Sciatic nerve (tissue), 2 donors: ENCODE measurements at regions not wholly inside any gene's neighbourhood (a gene's known extent, or its start where the extent isn't known, plus 50 kb on each side); places are given as distances from the start of the nearest gene placed in this dataset.

Experiments
- ATAC-seq: fragments of 200-7000 bp; cut with Tn5 transposase; one replicate; pipeline ENCODE4 v1.9.1; 2020; ENCODE audit warnings: mild to moderate bottlenecking, moderate library complexity
- DNase-seq: peaks from one replicate; pipeline ENCODE4 v3.0.0-alpha.2; 2020; ENCODE audit warnings: low spot score
- intact Hi-C: fragments of 100-400 bp; cut with DNase I; formaldehyde crosslinking; loops from one replicate; pipeline ENCODE4 v1.14.2; 2022
- donor health status: DM: no; HTN: no; CAD: no.
- donor health status: DM: no; HTN: no; CAD: no.

DNA sequence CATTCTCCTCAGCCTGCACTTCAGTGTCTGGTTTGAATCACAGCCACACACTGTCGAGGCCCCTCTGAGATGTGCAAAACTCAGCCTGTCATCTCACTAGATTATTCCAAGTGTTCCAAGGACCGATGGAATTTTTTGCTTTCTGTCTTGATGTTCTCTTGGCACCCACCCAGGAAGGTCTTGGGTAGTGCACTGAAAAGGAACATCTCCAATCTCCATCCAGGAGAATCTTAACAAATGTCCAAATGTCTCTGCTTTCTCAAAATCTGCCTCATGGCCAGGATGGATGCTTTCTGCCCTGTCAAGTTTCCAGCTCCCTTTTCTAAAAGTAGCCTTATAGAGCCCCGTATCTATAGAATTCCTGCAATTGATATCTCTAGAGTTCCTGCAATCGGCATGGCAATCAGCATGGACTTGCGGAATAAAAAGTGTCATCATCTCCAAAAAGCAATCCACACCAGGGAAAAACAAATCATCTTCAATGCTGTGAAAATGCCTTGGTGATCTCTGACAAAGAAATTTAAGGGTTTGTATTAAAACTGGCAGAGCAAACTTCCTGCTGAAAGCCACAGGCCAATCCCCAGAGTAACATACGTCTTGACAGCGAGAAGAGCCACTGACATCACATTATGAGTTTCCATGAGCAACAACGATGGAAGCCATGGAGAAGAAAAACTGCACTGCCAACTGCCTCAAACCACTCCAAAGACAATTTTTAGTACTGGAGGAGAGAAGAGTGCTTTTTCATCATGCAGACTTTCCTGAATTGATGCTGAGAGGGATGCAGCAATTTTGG, 215.3 kb upstream of the FAM9B start:
- intact Hi-C loops = no loop called here
- ATAC-seq = no peak
- DNase-seq = no peak

DNA sequence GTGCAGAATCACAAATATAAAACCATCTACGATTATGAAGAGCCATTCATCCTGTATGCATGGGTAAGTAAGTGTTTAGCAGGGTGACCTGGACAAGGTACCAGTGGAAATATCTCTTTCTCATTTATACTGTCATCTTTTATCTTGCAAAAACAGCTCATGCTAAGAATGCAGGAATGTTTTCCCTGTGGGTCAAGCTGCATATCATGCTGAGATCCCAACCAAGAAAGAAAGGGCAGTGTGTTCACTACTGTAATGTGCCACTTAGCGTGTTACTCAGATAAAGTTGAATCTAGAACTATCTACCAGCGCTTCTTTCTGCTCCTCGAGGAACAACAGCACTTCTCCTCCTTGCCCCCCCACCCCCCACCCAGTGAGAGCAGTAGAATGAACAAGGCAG, 212.7 kb upstream of the TBL1X start:
- no peak for ATAC-seq
- no peak for DNase-seq
- intact Hi-C loops = no loop called here

DNA sequence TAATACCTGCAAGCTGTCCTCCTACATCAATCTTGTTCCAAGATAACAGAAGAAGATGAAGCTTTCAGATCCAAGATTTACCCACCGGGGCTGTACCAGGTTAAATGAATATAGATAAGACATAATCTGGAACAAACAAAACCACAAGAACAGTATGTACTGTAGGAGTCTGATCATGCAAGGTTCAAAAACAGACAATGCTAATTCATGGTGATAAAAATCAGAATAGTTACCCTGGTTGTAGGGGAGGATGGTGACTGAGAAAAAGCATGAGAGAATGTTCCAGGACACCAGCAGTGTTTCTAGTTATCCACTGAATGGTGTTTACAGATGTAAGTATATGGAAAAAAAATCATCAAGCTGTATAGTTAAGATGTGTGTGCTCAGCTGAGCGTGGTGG, 211.6 kb upstream of the TBL1X start:
- intact Hi-C loops = no loop called here
- DNase-seq (no peak), ATAC-seq (no peak)

DNA sequence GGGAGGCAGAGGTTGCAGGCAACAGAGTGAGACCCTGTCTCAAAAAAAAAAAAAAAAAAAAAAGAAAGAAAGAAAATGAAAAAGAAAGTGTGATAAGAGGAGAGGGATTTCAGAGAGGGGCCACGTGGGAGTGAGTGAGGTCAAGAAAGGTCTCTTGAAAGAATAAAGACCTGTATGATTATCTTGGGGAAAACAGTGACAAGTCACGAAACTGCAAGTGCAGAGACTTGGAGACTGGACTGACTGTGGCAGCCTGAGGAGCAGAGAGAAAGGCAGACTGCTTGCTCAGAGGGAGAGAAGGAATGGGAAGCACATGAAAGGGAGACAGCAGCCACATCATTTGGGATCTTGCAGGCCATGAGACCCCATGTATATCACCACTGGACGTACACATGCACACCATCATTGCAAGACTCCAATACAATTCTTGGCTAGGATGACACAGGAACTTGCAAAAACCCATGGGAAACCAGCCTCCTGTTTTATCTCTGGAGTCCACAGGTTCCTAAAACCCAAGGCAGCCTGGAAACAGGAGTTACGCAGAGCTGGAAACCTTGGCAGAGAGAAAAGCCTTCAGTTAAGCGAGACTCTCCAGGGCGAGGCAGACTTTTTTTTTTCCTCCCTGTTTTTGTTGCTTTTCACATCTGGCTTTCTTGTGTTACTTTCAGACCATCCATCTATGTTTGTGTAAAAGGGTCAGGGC, 207.0 kb upstream of the TBL1X start:
- intact Hi-C loops = no loop called here
- ATAC-seq (no peak), DNase-seq (no peak)

DNA sequence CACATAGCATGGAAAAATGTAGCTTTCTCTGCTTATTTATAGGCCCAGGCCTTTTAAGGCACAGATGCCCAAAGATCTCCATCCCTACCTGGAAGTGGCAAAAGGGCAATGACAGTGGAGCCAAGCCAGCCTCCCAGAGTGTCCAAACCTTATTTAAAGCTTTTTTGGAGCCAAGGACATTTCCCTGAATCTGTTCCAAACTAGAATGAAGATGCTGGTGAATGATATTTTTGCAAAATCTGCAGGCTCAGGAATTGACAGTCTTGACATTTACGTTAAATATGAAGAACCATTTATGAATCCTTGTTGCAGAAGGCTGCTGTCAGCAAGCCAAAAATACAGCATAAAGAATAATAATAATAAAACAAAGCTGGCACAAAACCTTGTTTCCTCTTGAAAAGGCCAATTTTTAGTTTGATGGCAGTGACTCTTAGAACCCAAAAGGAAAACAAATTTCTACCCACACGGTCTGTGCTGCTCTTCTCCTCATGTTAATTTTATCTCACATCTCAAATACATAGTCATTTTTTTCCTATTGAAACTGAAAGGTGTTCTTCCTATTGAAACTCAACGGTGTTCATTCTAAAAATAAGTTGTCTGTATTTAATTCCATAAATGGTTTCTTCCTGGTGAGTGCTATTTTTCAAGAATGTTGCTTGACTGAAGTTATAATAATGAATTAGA, 206.3 kb upstream of the TBL1X start:
- intact Hi-C loops = no loop called here
- no peak for DNase-seq
- no peak for ATAC-seq

DNA sequence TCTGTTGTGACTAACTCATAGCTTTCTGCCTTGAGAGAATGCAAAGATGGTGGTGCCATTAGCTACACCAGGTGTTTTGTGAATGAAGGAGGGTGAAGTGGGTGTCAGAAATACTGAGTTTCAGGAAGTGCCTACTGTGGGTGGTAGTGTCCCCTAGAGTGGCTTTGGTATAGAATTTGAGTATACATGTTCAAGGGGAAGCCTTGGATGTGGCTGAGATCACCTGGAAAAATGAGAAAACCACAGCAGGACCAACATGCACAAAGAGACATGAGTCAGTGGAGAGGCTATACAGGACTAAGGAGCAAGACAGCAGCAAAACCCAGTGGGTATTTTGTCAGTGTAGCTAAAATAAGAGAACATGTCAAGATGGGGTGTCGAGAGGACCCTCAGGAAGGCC, 204.3 kb upstream of the TBL1X start:
- ATAC-seq = no peak
- intact Hi-C loops = no loop called here
- no peak for DNase-seq

DNA sequence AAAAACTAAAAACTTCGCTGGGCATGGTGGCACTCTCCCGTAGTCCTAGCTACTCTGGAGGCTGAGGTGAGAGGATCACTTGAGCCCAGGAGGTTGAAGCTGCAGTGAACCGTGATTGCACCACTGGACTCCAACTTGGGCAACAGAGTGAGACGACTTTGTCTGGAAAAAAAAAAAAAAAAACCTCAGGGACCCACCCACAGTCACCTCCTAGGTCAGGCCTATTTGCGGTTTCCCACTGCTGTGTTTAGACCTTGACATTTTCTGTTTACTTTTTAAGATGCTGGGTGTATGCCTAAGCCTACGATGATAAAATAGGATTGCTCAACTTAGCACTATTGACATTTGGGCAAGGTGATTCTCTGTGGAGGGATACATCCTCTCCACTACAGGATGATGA, 197.4 kb upstream of the TBL1X start:
- intact Hi-C loops = no loop called here
- ATAC-seq = no peak
- DNase-seq = no peak

DNA sequence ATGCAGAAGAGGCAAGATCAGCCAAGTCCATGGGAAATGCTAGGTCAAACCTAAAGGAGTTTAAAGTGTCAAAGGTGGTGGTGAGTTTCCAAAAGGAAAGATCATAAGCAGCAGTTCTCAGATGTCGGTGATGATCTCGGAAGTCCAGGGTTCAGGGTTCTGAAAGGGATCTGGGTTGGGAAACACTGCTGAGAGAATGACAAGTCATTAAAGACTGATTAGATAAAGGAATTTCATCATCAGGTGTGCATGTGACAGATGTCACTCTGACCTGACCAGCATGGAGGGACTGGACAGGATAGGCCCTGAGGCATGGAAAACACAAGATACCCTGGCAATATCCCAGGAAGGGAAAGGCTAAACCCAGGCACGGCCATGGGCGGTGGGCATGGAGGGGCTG, 195.7 kb upstream of the TBL1X start:
- DNase-seq (no peak), ATAC-seq (no peak)
- intact Hi-C loops = no loop called here

DNA sequence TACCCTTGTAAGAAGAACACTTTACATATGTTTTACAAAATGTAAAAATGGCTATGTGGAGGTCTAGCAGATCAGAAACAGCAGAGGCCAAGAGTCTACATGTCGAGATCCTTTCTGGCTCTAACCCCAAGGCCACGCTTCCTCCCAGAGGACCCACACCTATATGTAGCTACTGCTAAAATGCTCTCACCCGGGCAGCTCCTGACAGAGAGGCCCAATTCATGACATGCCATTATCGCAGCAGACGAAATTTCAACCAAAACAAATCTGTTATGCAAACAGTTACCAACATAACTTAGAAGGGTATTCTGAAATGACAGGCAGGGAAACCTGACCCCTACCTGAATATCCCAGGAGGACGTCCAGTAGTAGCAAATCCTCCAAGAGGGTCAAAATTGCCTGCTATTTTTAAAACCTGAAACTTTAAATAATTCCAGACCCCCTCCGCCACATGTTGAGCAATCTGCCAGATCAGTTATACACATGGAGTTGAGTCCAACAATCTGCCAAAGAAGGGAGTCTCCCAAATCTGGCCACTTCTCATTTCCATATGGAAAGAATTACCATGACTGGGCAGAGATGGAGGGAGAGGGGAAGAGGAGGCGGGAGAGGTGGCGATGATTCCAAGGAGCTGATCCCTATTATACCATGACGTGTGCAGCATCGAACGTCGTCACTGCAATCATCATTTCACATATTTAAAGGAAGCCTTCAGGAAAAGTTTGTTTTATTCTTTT, 192.9 kb upstream of the TBL1X start:
- no peak for DNase-seq
- no peak for ATAC-seq
- intact Hi-C loops = no loop called here

DNA sequence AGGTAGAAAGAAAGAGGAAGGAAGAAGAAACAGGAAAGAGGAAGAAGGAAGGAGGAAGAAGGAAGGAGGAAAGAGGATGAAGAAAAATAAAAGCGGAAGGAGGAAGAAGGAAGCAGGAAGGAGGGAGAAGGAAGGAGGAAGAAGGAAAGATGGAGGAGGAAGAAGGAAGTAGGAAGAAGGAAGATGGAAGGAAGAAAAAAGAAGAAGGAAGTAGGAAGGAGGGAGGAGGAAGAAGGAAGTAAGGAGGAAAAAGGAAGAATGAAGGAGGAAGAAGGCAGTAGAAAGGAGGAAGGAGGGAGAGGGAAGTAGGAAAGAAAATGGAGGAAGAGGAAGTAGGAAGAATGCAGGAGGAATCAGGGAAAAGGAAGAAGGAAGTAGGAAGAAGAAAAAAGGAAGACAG, 191.1 kb upstream of the TBL1X start:
- DNase-seq (no peak), ATAC-seq (no peak)
- intact Hi-C loops = no loop called here

DNA sequence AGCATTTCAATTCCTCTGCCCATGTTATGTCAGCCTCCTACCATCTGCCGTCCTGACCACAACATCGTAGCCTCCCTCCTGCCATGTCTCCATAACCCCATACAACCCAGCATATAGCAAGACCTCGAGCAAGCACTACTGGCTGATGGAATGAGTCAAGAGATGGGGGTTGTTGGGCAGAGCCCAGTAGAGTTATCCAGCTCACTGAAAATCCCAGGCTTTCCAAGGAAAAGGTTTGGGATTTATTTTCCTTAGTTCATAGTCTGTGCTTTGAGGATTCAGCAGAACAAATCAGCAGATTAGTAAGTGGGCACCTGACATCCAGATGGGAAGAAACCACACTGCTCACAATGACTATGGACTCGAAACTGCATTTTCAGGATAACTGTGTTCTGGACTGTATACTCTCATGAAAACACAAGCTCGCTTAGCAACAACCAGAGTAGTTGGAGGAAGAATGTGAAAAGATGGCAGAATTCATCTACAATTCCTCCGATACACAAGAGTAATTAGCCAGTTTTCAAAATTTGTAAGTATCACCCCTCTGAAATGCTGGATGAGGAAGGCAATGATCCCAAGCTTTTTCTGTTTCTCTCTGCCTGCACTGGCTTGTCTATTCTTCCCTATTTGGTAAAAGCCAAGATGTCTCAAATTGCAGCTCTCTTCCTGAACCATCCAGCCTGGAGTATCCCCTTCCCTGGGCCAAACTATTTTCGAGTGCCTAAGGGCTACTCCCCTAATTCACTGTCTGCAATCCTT, 186.2 kb upstream of the TBL1X start:
- ATAC-seq = peak; percentile 46
- no peak for DNase-seq
- intact Hi-C loops = no loop called here

DNA sequence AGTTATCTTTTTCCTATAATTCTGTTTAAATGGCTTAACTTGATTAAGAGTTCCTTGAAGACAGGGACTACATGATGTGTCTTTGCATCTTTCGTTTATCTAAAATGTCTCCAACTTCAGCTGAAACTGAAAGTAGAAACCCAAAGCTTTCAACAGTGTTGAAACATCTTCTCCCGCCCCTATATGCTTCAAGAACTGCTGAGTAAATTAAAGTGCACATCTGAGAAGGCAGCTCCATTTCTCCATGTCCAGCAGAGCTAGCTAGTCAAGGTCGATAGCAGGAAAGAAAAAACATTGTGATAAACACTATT, 185.7 kb upstream of the TBL1X start:
- no peak for DNase-seq
- ATAC-seq = peak; percentile 46
- intact Hi-C loops = no loop called here

DNA sequence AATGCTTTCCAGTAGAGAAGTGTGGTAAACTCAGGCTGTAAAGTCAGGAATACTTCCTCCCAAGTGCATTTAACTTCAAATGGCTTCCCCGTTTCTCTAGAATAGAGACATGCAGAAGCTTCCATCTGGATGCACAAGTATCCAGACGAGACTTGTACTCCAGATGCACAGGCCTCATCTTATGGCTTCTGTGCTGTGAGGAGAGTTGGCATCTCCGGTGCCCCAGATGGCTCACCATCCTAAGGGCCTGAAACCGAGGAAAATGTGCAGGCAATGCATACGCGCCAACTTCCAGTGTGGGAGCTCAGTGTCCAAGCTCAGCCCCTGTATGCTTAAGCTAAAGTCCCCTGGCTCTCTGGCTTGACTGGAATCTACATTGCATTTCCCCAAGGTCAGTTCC, 184.0 kb upstream of the TBL1X start:
- no peak for ATAC-seq
- no peak for DNase-seq
- intact Hi-C loops = no loop called here

DNA sequence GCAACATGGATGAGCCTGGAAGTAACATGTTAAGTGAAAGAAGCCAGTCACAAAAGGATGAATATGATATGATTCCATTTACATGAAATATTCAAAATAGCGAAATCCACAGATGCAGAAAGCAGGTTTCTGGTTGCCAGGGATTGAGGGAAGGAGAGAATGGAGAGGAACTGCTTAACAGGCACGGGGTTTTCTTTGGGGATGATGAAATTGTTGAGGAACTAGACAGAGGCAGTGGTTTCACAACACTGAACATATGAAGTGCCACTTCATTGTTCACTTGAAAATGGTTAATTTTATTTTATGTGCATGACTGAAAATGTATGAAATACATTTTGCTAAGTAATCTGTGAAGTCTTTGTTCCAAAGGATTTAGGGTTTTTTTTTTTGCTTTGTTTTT, 182.5 kb upstream of the TBL1X start:
- no peak for DNase-seq
- no peak for ATAC-seq
- intact Hi-C loops = no loop called here

DNA sequence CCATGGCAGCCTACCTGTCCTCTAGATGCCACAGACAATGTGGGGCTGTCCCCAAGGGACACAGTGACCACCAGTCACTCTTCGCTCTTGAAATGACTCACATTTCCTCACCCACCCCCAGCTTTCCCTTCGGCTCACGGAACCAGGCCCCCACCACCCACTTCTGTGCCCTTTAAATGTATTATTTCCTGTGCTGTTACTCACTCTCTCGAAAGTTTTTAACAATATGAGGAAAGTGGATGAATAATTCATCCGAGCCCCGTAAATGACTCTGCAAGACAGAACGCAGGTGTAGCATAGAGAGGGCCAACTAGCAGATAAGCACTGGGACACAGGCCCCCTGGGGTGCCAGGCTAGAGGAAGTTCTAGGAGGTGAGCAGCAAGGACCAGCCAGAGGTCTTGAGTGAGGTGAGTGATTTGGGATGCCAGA, 179.5 kb upstream of the TBL1X start:
- intact Hi-C loops = no loop called here

DNA sequence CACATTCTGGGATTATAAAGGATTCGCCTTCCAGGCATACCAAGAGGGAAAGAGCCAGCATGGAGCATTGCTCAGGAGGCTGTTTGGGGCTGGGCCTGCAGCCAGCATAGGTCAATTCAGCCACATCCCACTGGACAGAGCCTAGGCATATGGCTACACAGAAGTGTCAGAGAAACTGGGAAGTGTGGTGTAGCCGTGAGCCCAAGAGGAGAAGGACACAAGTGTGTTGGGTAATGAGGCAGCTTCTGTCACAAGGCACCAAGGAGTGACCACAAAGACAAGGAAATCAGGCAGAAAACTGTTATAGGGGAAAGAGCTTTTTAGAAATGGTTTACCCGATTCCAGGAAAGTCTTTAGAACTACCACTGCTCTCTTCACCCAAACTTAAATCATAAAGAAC, 178.6 kb upstream of the TBL1X start:
- intact Hi-C loops = no loop called here
- DNase-seq (no peak), ATAC-seq (no peak)

More for the DNA sequence above, 179.5 kb upstream of the TBL1X start:
- no peak for ATAC-seq
- DNase-seq = no peak

DNA sequence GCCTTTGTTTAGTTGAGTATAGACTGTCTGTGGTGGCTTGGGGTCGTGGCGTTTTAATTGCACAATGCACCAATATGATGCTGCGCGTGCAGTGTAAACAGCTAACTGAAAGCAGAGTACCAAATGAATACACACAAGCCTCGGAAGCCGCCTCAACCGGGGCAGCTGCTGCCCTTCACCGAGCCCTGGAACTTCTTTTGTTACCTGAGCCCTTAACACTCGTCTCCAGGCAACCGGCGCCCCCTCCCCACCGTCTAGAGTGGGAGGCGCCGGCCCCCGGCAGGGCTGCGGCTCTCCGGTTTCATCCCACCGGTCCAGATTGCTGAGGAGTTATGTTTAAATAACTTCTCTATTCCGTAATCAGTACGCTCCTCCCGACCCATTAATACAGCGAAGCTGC, 173.2 kb upstream of the TBL1X start:
- no peak for ATAC-seq
- DNase-seq = no peak
- intact Hi-C loops = no loop called here

DNA sequence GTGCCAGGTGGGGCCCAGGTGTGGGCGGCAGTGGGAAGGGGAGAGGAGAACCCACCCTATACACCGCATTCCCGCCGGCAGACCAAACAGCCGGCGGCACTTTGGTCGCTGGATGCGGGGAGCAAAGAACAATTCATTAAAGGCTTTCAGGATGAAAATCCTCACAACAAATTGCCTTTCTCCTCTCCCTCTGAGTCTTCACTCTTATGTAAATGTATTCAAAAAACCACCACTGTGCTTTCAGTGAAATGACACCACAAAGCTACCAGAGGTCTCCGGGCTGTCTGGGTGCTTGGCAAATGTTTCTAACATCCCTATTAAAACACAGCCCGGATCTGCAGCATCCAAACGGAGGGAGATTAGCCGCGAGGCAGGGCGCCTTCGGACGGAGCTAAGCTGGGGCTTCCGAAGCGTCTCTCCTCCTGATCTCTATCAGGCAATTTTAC, 171.8 kb upstream of the TBL1X start:
- intact Hi-C loops = no loop called here
- ATAC-seq (no peak), DNase-seq (no peak)

DNA sequence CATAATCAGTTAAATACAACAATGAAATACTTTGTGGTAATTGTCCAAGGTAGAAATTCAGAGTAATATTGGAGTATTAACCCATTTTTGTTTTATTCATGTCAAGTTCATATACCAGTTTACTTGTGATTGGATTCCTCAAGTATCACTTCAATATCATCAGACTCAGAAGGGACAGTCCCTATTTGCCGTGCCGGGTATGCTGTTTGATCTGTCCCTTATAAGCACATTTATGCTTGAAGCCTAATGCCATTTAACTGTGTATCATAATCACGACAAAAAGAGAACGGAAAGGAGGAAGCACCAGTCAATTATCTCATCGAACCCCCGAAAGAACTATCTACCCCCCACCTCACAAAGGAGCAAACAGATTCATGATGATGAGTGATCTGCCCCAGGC, 171.0 kb upstream of the TBL1X start:
- no peak for DNase-seq
- no peak for ATAC-seq
- intact Hi-C loops = no loop called here
